Transverse colon (tissue), 4 donors: ENCODE measurements at regions not wholly inside any gene's neighbourhood (a gene's known extent, or its start where the extent isn't known, plus 50 kb on each side); places are given as distances from the start of the nearest gene placed in this dataset.

ENCODE experiments used
- DNase-seq: peaks from one replicate; pipeline ENCODE4 v3.0.0-alpha.2; 2019
- H3K27ac ChIP-seq, 4 donors: fragments of 200-600 bp; sonication (generic); 2 replicates each; pipeline ENCODE4 v1.5.1; 2016 to 2018; ENCODE audit warnings: inconsistent platforms in 4 of 4
- H3K27me3 ChIP-seq: fragments of 200-600 bp; sonication (generic); 2 replicates; pipeline ENCODE4 v1.5.1; 2017; ENCODE audit warnings: inconsistent platforms
- H3K36me3 ChIP-seq, 4 donors: fragments of 200-600 bp; sonication (generic); 2 replicates each; pipeline ENCODE4 v1.5.1; 2017 to 2019; ENCODE audit warnings: inconsistent platforms in 4 of 4
- H3K4me1 ChIP-seq, 4 donors: fragments of 200-600 bp; sonication (generic); 2 replicates each; pipeline ENCODE4 v1.5.1; 2017 to 2020; ENCODE audit warnings: inconsistent platforms in 4 of 4
- H3K4me3 ChIP-seq, 4 donors: fragments of 200-600 bp; sonication (generic); 1 replicate in 1 of 4; 2 replicates in 3 of 4; pipeline versions ENCODE4 v1.5.1 to v1.6.1; 2017 to 2019; ENCODE audit warnings: inconsistent platforms in 4 of 4
- H3K9me3 ChIP-seq, 2 donors: fragments of 200-600 bp; sonication (generic); 2 replicates each; pipeline ENCODE4 v1.5.1; 2017 to 2019; ENCODE audit warnings: inconsistent platforms in 2 of 2
- CTCF ChIP-seq, 5 experiments: fragments of 200-600 bp in 3 of 5; fragments of 450-650 bp in 2 of 5; sonication (generic) in 3 of 5; IDR thresholded peaks; 1 replicate in 2 of 5; 2 replicates in 3 of 5; pipeline ENCODE4 v1.5.1; 2016 to 2017; ENCODE audit warnings: antibody characterized with exemption in 5 of 5, inconsistent platforms in 3 of 5, mild to moderate bottlenecking in 2 of 5, moderate library complexity in 1 of 5
- EP300 ChIP-seq: sonication (generic); formaldehyde crosslinking; IDR thresholded peaks from one replicate; pipeline ENCODE4 v1.6.1; 2017; ENCODE audit warnings: antibody characterized with exemption, low read depth
- POLR2A ChIP-seq: fragments of 450-650 bp; IDR thresholded peaks from one replicate; pipeline ENCODE4 v1.6.1; 2016; ENCODE audit warnings: antibody characterized with exemption, mild to moderate bottlenecking, moderate library complexity
- POLR2AphosphoS5 ChIP-seq, 3 donors: sonication (generic); formaldehyde crosslinking; IDR thresholded peaks; one replicate each; pipeline ENCODE4 v1.6.1; 2016; ENCODE audit warnings: antibody characterized with exemption in 3 of 3
- WGBS, 2 donors: methylation state at CpG; one replicate each; pipeline ENCODE4 v1.1.5; 2018; ENCODE audit warnings: low coverage in 1 of 2; 5-methylcytosine and 5-hydroxymethylcytosine counted together
- in situ Hi-C, 4 donors: fragments of 200-750 bp; cut with MboI; loops; one replicate each; pipeline versions ENCODE4 v1.15.0 to v1.15.1; 2017; ENCODE audit warnings: low sequenced_read_pairs in 3 of 4, low pct_ligation_motif_present in 1 of 4, low pct_unique_long_range_greater_than_20kb in 1 of 4
- intact Hi-C: fragments of 100-400 bp; cut with DNase I; formaldehyde crosslinking; loops from one replicate; pipeline ENCODE4 v1.15.1; 2023; ENCODE audit warnings: low total_unique reads

- in situ Hi-C loops = no loop called here
- intact Hi-C loops = no loop called here
- H3K4me1 ChIP-seq = peaks cover 0 to 12% (median 4%) of the 10 kb centered on the region in 4 donors
- H3K9me3 ChIP-seq = no peaks in the 10 kb centered on the region
- H3K27me3 ChIP-seq = no peaks in the 10 kb centered on the region
- TF ChIP-seq POLR2AphosphoS5 (IDR thresholded peaks at IDR 0.05) = no peak
- no peak for TF ChIP-seq POLR2A
- TF ChIP-seq EP300 = no peak
- TF ChIP-seq CTCF (IDR thresholded peaks at IDR 0.05) = no peak
- H3K36me3 ChIP-seq = no peaks in the 10 kb centered on the region
- WGBS, 2 donors = 68 to 79% methylated on average over 2 of the region's 2 CpGs
- H3K27ac ChIP-seq = peak overlapping the region in 1 of 4 donors; percentile 20
- no peak for DNase-seq
- H3K4me3 ChIP-seq = no peak overlapping the region
Measured at GRCh38 chr1:172918478-172918877, 132.3 kb downstream of the TNFSF18 start.

GRCh38 chr1:172926070-172926469 is 124.7 kb downstream of the TNFSF18 start:
- Histone ChIP-seq H3K4me3 (no peak overlapping the region), H3K27ac (no peak overlapping the region), H3K9me3 (no peaks in the 10 kb centered on the region), H3K27me3 (no peaks in the 10 kb centered on the region), H3K4me1 (no peaks in the 10 kb centered on the region), H3K36me3 (no peaks in the 10 kb centered on the region)
- TF ChIP-seq CTCF (IDR thresholded peaks at IDR 0.05) (no peak), EP300 (no peak), POLR2AphosphoS5 (IDR thresholded peaks at IDR 0.05) (no peak), POLR2A (no peak)
- DNase-seq = no peak
- in situ Hi-C loops = no loop called here
- intact Hi-C loops = no loop called here
- 80 to 85% methylated on average over 1 to 2 of the region's 2 CpGs for WGBS, 2 donors

GRCh38 chr1:172928412-172928811 is 122.3 kb downstream of the TNFSF18 start:
- no peaks in the 10 kb centered on the region for H3K9me3 ChIP-seq
- TF ChIP-seq POLR2AphosphoS5 (IDR thresholded peaks at IDR 0.05) (peak in 1 of 3 donors; percentile 17), EP300 (no peak), CTCF (IDR thresholded peaks at IDR 0.05) (no peak), POLR2A (no peak)
- no peaks in the 10 kb centered on the region for H3K4me1 ChIP-seq
- in situ Hi-C loops = no loop called here
- H3K27me3 ChIP-seq = no peaks in the 10 kb centered on the region
- no peak for DNase-seq
- intact Hi-C loops = no loop called here
- no peak overlapping the region for H3K27ac ChIP-seq
- H3K36me3 ChIP-seq = no peaks in the 10 kb centered on the region
- 70% methylated on average over 2 of the region's 2 CpGs for WGBS, 2 donors
- H3K4me3 ChIP-seq = no peak overlapping the region

GRCh38 chr1:172929006-172929405 is 121.7 kb downstream of the TNFSF18 start:
- no peaks in the 10 kb centered on the region for H3K9me3 ChIP-seq
- intact Hi-C loops = no loop called here
- TF ChIP-seq CTCF (IDR thresholded peaks at IDR 0.05) = no peak
- DNase-seq = no peak
- H3K36me3 ChIP-seq = no peaks in the 10 kb centered on the region
- no peak overlapping the region for H3K4me3 ChIP-seq
- no peak overlapping the region for H3K27ac ChIP-seq
- WGBS, 2 donors = 52 to 75% methylated on average over 2 of the region's 2 CpGs
- in situ Hi-C loops = no loop called here
- H3K4me1 ChIP-seq = no peaks in the 10 kb centered on the region
- no peaks in the 10 kb centered on the region for H3K27me3 ChIP-seq
